ENCODE measurements at regions not wholly inside any gene's neighbourhood (a gene's known extent, or its start where the extent isn't known, plus 50 kb on each side); places are given as distances from the start of the nearest gene placed in this dataset.

- no peak overlapping the region for H2AFZ ChIP-seq (ENCODE audit: low read length)
- BruUV-seq (replicated peaks): no TSS peak
- no peak overlapping the region for H3K27ac ChIP-seq (ENCODE audit: extremely low read length, insufficient read depth, low read length)
- CTCF ChIA-PET (ENCODE audit: low intra/inter-chr PET ratio, low total read pairs): no interaction called here
- POLR2A ChIA-PET: no interaction called here
- no peak overlapping the region for H3K4me2 ChIP-seq (ENCODE audit: low read depth, low read length)
- no peaks in the 10 kb centered on the region for H3K4me1 ChIP-seq (ENCODE audit: insufficient read depth, low read length)
- no peaks in the 10 kb centered on the region for H4K20me1 ChIP-seq (ENCODE audit: insufficient read depth, low read length)
- no peak for DNase-seq (ENCODE audit: low spot score)
- intact Hi-C loops (cut with micrococcal nuclease; ENCODE audit: unreplicated experiment) (no loop called here), in situ Hi-C loops (cut with HindIII; ENCODE audit: extremely low pct_ligation_motif_present, low pct_unique_long_range_greater_than_20kb) (no loop called here)
- no peak for ATAC-seq
- no peaks in the 10 kb centered on the region for H3K27me3 ChIP-seq (ENCODE audit: control insufficient read depth in 1 of 2, insufficient read depth in 2 of 2, low read length in 2 of 2)
- no peak for FAIRE-seq
- 3% methylated on average over 3 of the region's 3 CpGs for WGBS (ENCODE audit: low lambda C conversion rate)
- TF ChIP-seq SRSF4 (IDR thresholded peaks at IDR 0.05; ENCODE audit: low read depth, low read length, poor library complexity, severe bottlenecking) (no peak), TBL1XR1 (IDR thresholded peaks at IDR 0.05; ENCODE audit: borderline replicate concordance, low read length, partially characterized antibody) (no peak), ZBTB26 (CRISPR knock-in tag; IDR thresholded peaks at IDR 0.05; ENCODE audit: borderline replicate concordance) (no peak), SOX6 (IDR thresholded peaks at IDR 0.05) (no peak), SOX6 (CRISPR knock-in tag; IDR thresholded peaks at IDR 0.05) (no peak), ISX (CRISPR knock-in tag; conservative IDR thresholded peaks at IDR 0.05) (no peak), ZSCAN31 (CRISPR knock-in tag; IDR thresholded peaks at IDR 0.05; ENCODE audit: low read depth) (no peak)
- no peak overlapping the region for H3K9ac ChIP-seq (ENCODE audit: insufficient read depth, low read depth, low read length)
- H3K36me3 ChIP-seq (replicated peaks in 1 of 2; ENCODE audit: control insufficient read depth in 1 of 2, insufficient read depth in 2 of 2, low read length in 2 of 2): no peaks in the 10 kb centered on the region
- no peaks in the 10 kb centered on the region for H3K9me3 ChIP-seq (ENCODE audit: low read length)
- no peak overlapping the region for H3K4me3 ChIP-seq (replicated peaks in 1 of 3; ENCODE audit: insufficient read depth in 1 of 3, low read depth in 2 of 3, low read length in 3 of 3)
- H3K79me2 ChIP-seq (ENCODE audit: insufficient read depth, low read length): no peaks in the 10 kb centered on the region
Observed at GRCh38 chr4:23268072-23268771, 575.5 kb downstream of the GBA3 start.

GRCh38 chr4:23266401-23266800 is 573.7 kb downstream of the GBA3 start:
- DNase-seq (ENCODE audit: low spot score): no peak
- Histone ChIP-seq H3K4me2 (ENCODE audit: low read depth, low read length) (no peak overlapping the region), H3K27ac (ENCODE audit: extremely low read length, insufficient read depth, low read length) (no peak overlapping the region), H3K4me1 (ENCODE audit: insufficient read depth, low read length) (no peaks in the 10 kb centered on the region), H3K9me3 (ENCODE audit: low read length) (no peaks in the 10 kb centered on the region), H3K79me2 (ENCODE audit: insufficient read depth, low read length) (no peaks in the 10 kb centered on the region), H3K27me3 (ENCODE audit: control insufficient read depth in 1 of 2, insufficient read depth in 2 of 2, low read length in 2 of 2) (no peaks in the 10 kb centered on the region), H2AFZ (ENCODE audit: low read length) (no peak overlapping the region), H3K4me3 (replicated peaks in 1 of 3; ENCODE audit: insufficient read depth in 1 of 3, low read depth in 2 of 3, low read length in 3 of 3) (no peak overlapping the region), H3K9ac (ENCODE audit: insufficient read depth, low read depth, low read length) (no peak overlapping the region), H4K20me1 (ENCODE audit: insufficient read depth, low read length) (no peaks in the 10 kb centered on the region), H3K36me3 (replicated peaks in 1 of 2; ENCODE audit: control insufficient read depth in 1 of 2, insufficient read depth in 2 of 2, low read length in 2 of 2) (no peaks in the 10 kb centered on the region)
- ATAC-seq: no peak
- WGBS (ENCODE audit: low lambda C conversion rate): 3% methylated on average over 3 of the region's 3 CpGs
- ChIA-PET POLR2A (no interaction called here), CTCF (ENCODE audit: low intra/inter-chr PET ratio, low total read pairs) (no interaction called here)
- in situ Hi-C loops (cut with HindIII; ENCODE audit: extremely low pct_ligation_motif_present, low pct_unique_long_range_greater_than_20kb): no loop called here
- BruUV-seq (replicated peaks): no TSS peak
- TF ChIP-seq ZBTB42 (CRISPR knock-in tag; IDR thresholded peaks at IDR 0.05): no peak
- TF ChIP-seq KLF6 (CRISPR knock-in tag; IDR thresholded peaks at IDR 0.05): no peak
- no peak for TF ChIP-seq SIN3B (IDR thresholded peaks at IDR 0.05; ENCODE audit: low read length)
- no peak for TF ChIP-seq PCBP1 (IDR thresholded peaks at IDR 0.05; ENCODE audit: borderline replicate concordance, low read depth, low read length)
- TF ChIP-seq STAT5B (CRISPR knock-in tag; IDR thresholded peaks at IDR 0.05): no peak
- TF ChIP-seq CREB3 (CRISPR knock-in tag; IDR thresholded peaks at IDR 0.05): no peak
- TF ChIP-seq THAP11 (CRISPR knock-in tag; IDR thresholded peaks at IDR 0.05): no peak
- TF ChIP-seq STAG1 (CRISPR knock-in tag; IDR thresholded peaks at IDR 0.05): no peak
- TF ChIP-seq PAWR (CRISPR knock-in tag; IDR thresholded peaks at IDR 0.05; ENCODE audit: borderline replicate concordance): no peak
- no peak for TF ChIP-seq ARID2 (CRISPR knock-in tag; IDR thresholded peaks at IDR 0.05; ENCODE audit: borderline replicate concordance)
- TF ChIP-seq HDAC1 (CRISPR knock-in tag; IDR thresholded peaks at IDR 0.05): no peak
- no peak for TF ChIP-seq FOXA1 (IDR thresholded peaks at IDR 0.05)
- no peak for TF ChIP-seq FOXA1 (CRISPR knock-in tag; IDR thresholded peaks at IDR 0.05)
- intact Hi-C loops (cut with micrococcal nuclease; ENCODE audit: unreplicated experiment): no loop called here
- no peak for FAIRE-seq

Data from HepG2 (cell line).